ENCODE measurements at regions not wholly inside any gene's neighbourhood (a gene's known extent, or its start where the extent isn't known, plus 50 kb on each side); places are given as distances from the start of the nearest gene placed in this dataset.
"Not testable (repeated sequence)": the region's sequence is repeated elsewhere in the genome, so short reads cannot be mapped to it uniquely, and the experiment has no call there.

- no peak for DNase-seq (ENCODE audit: low spot score in 2 of 2)
- ATAC-seq: no peak
- H3K27ac Mint-ChIP-seq: no peak overlapping the region
- H3K9me3 Mint-ChIP-seq: peaks cover 26 to 46% of the 10 kb centered on the region in 2 donors
- H3K36me3 Mint-ChIP-seq: peaks cover 0 to 6% of the 10 kb centered on the region in 2 donors
Observed at GRCh38 chr4:160009656-160010493, 907.0 kb downstream of the RAPGEF2 start.

GRCh38 chr4:160019936-160020335 is 917.1 kb downstream of the RAPGEF2 start:
- ATAC-seq (no peak), DNase-seq (ENCODE audit: low spot score in 2 of 2) (no peak)
- Mint-ChIP-seq H3K36me3 (no peaks in the 10 kb centered on the region), H3K27ac (no peak overlapping the region), H3K9me3 (peaks cover 18 to 25% of the 10 kb centered on the region in 2 donors)

DNA sequence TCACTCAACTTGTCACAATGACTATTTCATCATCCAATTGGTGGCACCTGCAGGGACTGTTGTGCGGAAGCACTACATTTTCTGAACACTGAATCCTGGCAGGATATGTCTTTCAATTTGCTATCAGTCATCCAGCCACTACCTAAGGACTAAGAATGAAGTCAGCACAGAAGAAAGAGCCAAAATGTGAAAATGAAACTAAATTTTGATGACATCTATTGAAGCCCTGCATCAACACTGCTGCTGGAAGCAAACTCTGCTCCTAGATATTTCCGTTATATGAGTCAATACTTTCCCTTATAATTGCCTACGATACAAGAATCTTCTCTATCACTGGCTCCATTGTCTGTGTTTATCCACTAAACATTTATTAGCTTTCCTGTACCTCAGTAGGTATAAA is 917.9 kb downstream of the RAPGEF2 start:
- H3K36me3 Mint-ChIP-seq: no peaks in the 10 kb centered on the region
- no peak for ATAC-seq

DNA sequence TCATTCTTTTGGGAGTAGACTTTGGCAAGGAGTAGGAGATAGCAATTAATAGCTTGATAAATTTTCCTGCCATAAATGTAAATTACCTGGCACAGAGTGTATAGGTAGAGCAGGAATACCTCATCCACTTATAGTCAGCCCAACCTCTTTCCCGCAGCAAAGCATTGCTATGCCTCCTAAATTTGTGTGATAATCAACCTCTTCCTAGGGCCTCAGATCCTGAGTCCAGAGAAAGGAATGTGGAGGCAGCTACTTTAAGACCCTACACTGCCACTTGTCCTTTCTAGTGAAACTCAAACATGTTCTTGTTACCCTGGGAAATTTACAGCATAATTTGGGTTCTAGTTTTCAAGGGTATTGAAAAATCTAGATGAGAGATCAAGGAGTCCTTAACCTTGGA is 919.0 kb downstream of the RAPGEF2 start:
- H3K9me3 Mint-ChIP-seq: peaks cover 14 to 21% of the 10 kb centered on the region in 2 donors
- no peak for DNase-seq (ENCODE audit: low spot score in 2 of 2)
- ATAC-seq: no peak
- H3K36me3 Mint-ChIP-seq: no peaks in the 10 kb centered on the region
- no peak overlapping the region for H3K27ac Mint-ChIP-seq

More for the DNA sequence above, 917.9 kb downstream of the RAPGEF2 start:
- peaks cover 14 to 22% of the 10 kb centered on the region in 2 donors for H3K9me3 Mint-ChIP-seq
- no peak for DNase-seq (ENCODE audit: low spot score in 2 of 2)
- H3K27ac Mint-ChIP-seq: no peak overlapping the region

- DNase-seq (ENCODE audit: low spot score in 2 of 2): no peak
- no peak overlapping the region for H3K27ac Mint-ChIP-seq
- peaks cover 0 to 3% of the 10 kb centered on the region in 2 donors for H3K9me3 Mint-ChIP-seq
- no peak for ATAC-seq
- no peaks in the 10 kb centered on the region for H3K36me3 Mint-ChIP-seq
Observed at GRCh38 chr4:160026721-160027120, 923.8 kb downstream of the RAPGEF2 start.

DNA sequence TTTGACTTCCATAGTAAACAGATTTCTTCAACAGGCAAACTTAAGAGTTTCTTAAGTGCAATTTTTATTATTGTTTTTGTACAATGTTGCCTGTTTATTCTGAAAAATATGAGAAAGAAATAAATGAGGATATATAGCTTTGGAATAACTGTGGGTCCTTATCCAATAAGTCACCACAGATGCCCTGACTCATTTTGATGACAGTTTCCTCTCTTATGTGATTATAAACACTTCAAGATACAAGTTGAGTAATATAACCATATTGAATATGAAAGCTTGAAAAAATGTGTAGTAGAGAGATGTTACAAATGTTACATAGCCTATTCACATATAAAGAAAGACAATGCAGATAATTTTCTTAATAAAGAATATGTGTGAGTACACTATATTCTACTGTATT is 931.6 kb downstream of the RAPGEF2 start:
- DNase-seq (ENCODE audit: low spot score in 2 of 2) (no peak), ATAC-seq (no peak)
- no peaks in the 10 kb centered on the region for H3K36me3 Mint-ChIP-seq
- H3K27ac Mint-ChIP-seq: no peak overlapping the region
- H3K9me3 Mint-ChIP-seq: no peaks in the 10 kb centered on the region

- DNase-seq (ENCODE audit: low spot score in 2 of 2): no peak
- Mint-ChIP-seq H3K27ac (no peak overlapping the region), H3K9me3 (peaks cover 6 to 10% of the 10 kb centered on the region in 2 donors), H3K36me3 (no peaks in the 10 kb centered on the region)
- no peak for ATAC-seq
Observed at GRCh38 chr4:160038615-160039014, 935.7 kb downstream of the RAPGEF2 start.

DNA sequence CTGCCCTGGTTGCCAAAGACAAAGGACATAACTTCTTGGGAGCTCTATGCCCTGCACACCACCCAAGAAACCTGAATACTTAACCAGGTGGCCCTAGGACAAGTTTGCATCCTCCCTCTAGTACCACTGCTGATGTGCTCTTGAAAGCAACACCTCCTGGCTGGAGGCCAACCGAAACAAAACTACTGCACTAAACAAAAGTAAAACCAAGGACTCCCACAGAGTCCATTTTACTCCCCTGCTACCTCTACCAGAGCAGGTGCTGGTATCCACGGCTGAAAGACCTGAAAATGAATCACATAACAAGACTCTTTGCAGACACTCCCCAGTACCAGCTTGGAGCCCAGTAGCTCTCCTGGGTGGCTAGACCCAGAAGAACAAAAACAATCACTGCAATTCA is 941.8 kb downstream of the RAPGEF2 start:
- DNase-seq (ENCODE audit: low spot score in 2 of 2) (no peak), ATAC-seq (no peak)
- Mint-ChIP-seq H3K36me3 (no peaks in the 10 kb centered on the region), H3K27ac (no peak overlapping the region), H3K9me3 (peaks cover 29 to 38% of the 10 kb centered on the region in 2 donors)

GRCh38 chr4:160082432-160083207 is 979.7 kb downstream of the RAPGEF2 start:
- ATAC-seq (no peak), DNase-seq (ENCODE audit: low spot score in 2 of 2) (no peak)
- Mint-ChIP-seq H3K36me3 (peaks cover 6% of the 10 kb centered on the region in 2 donors), H3K27ac (no peak overlapping the region), H3K9me3 (peaks cover 8 to 16% of the 10 kb centered on the region in 2 donors)

- DNase-seq (ENCODE audit: low spot score in 2 of 2) (no peak), ATAC-seq (no peak)
- H3K27ac Mint-ChIP-seq: no peak overlapping the region
- peaks cover 6% of the 10 kb centered on the region in 2 donors for H3K36me3 Mint-ChIP-seq
- peaks cover 23 to 33% of the 10 kb centered on the region in 2 donors for H3K9me3 Mint-ChIP-seq
Observed at GRCh38 chr4:160091631-160092030, 988.8 kb downstream of the RAPGEF2 start.

DNA sequence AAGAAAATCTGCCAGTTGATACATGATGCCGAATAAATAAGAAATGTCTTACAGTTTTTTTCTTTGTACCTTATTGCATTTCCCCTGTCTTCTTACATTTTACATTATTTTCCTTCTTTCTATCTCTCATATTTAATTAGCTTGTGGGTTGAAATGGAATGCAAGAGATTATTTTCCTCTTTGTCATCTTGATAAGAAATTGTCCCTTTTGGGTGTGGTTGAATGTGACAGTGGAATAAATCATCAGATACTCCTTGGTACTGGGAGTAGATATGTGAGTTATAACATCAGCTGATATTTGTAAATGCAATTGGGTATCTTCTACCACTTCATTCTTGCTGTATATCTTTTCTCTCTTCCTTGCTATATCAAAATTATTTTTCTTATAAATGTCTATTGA is 997.4 kb downstream of the RAPGEF2 start:
- Mint-ChIP-seq H3K27ac (no peak overlapping the region), H3K36me3 (no peaks in the 10 kb centered on the region), H3K9me3 (peaks cover 26 to 29% of the 10 kb centered on the region in 2 donors)
- no peak for DNase-seq (ENCODE audit: low spot score in 2 of 2)
- ATAC-seq: no peak

DNA sequence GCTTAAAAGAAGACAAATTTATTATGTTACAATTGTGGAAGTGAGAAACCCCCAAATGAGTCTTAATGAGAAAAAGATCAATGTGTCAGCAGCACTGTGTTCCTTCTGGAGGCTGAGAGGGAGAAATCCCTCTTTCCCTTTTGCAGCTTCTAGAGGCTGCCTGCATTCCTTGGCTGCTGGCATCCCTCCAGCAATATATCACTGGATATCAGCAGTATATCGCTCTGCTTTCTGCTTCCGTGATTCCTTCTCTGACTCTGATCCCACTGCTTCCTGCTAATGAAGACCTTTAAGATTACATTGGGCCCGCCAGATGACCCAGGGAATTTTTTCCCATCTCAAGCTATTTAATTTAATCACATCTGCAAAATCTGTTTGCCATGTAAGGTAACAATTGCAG is 1008.0 kb downstream of the RAPGEF2 start:
- no peak for ATAC-seq
- H3K9me3 Mint-ChIP-seq: peaks cover 26 to 35% of the 10 kb centered on the region in 2 donors
- no peak for DNase-seq (ENCODE audit: low spot score in 2 of 2)
- peaks cover 0 to 17% of the 10 kb centered on the region in 2 donors for H3K36me3 Mint-ChIP-seq
- no peak overlapping the region for H3K27ac Mint-ChIP-seq

DNA sequence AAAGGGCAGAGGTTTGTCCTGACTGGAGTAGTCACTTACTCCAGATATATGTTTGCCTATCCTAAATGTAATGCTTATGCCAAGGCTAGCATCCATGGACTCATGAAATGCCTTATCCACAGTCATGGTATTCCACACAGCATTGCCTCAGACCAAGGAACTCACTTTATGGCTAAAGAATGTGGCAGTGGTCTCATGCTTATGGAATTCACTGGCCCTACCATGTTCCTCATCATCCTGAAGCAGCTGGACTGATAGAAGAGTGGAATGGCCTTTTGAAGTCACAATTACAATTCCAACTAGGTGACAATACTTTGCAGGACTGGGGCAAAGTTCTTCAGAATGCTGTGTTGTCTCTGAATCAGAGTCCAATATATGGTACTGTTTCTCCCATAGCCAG is 1014.8 kb downstream of the RAPGEF2 start:
- Mint-ChIP-seq H3K27ac (no peak overlapping the region), H3K36me3 (peaks cover 0 to 11% of the 10 kb centered on the region in 2 donors), H3K9me3 (peaks cover 13 to 19% of the 10 kb centered on the region in 2 donors)
- no peak for ATAC-seq
- DNase-seq (ENCODE audit: low spot score in 2 of 2): no peak

GRCh38 chr4:160125576-160126287 is 1022.9 kb downstream of the RAPGEF2 start:
- H3K9me3 Mint-ChIP-seq; DNase-seq (ENCODE audit: low spot score in 2 of 2); ATAC-seq; H3K36me3 Mint-ChIP-seq; H3K27ac Mint-ChIP-seq: not testable (repeated sequence)

- ATAC-seq: no peak
- no peak for DNase-seq (ENCODE audit: low spot score in 2 of 2)
- H3K36me3 Mint-ChIP-seq: peaks cover 7 to 9% of the 10 kb centered on the region in 2 donors
- peaks cover 9 to 10% of the 10 kb centered on the region in 2 donors for H3K9me3 Mint-ChIP-seq
- no peak overlapping the region for H3K27ac Mint-ChIP-seq
Observed at GRCh38 chr4:160127211-160127610, 1024.3 kb downstream of the RAPGEF2 start.

- ATAC-seq (no peak), DNase-seq (ENCODE audit: low spot score in 2 of 2) (no peak)
- Mint-ChIP-seq H3K9me3 (peaks cover 20% of the 10 kb centered on the region in 2 donors), H3K27ac (no peak overlapping the region), H3K36me3 (peaks cover 7 to 11% of the 10 kb centered on the region in 2 donors)
Observed at GRCh38 chr4:160129439-160129838, 1026.6 kb downstream of the RAPGEF2 start.

DNA sequence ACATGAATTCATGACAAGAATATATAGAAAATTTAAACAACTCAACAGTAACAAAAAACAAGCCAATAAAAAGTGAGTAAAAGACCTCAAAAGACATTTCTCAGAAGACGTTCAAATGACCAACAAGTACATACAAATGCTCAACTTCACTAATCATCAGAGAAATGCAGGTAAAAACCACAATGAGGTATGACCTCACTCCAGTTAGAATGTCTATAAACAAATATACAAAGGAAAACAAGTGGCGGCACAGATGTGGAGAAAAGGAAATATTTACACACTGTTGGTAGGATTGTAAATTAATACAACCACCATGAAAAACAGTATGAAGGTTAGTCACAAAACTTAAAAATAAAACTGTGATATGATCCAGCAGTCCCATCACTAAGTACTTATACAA is 1033.1 kb downstream of the RAPGEF2 start:
- Mint-ChIP-seq H3K9me3 (peaks cover 26 to 33% of the 10 kb centered on the region in 2 donors), H3K36me3 (peaks cover 7 to 11% of the 10 kb centered on the region in 2 donors), H3K27ac (no peak overlapping the region)
- no peak for ATAC-seq
- DNase-seq (ENCODE audit: low spot score in 2 of 2): no peak
